Lower lobe of right lung (tissue), 2 donors: ENCODE measurements at regions not wholly inside any gene's neighbourhood (a gene's known extent, or its start where the extent isn't known, plus 50 kb on each side); places are given as distances from the start of the nearest gene placed in this dataset.

Experiments used
- ATAC-seq, 2 donors: fragments of 200-7000 bp; cut with Tn5 transposase; one replicate each; pipeline ENCODE4 v1.9.1; 2020 to 2022; ENCODE audit warnings: mild to moderate bottlenecking in 2 of 2, moderate library complexity in 2 of 2
- DNase-seq: peaks from one replicate; pipeline ENCODE4 v3.0.0-alpha.2; 2020
- H3K27ac ChIP-seq: fragments of 200-600 bp; one replicate; pipeline ENCODE4 v1.8.0; 2022
- H3K27me3 ChIP-seq: fragments of 200-600 bp; one replicate; pipeline ENCODE4 v1.8.0; 2022; ENCODE audit warnings: low read depth
- H3K36me3 ChIP-seq: fragments of 200-600 bp; one replicate; pipeline ENCODE4 v1.8.0; 2022; ENCODE audit warnings: mild to moderate bottlenecking
- H3K4me1 ChIP-seq: fragments of 200-600 bp; one replicate; pipeline ENCODE4 v1.8.0; 2022
- H3K4me3 ChIP-seq: fragments of 200-600 bp; one replicate; pipeline ENCODE4 v1.8.0; 2022; ENCODE audit warnings: mild to moderate bottlenecking
- H3K9me3 ChIP-seq: fragments of 200-600 bp; one replicate; pipeline ENCODE4 v1.8.0; 2022
- CTCF ChIP-seq: fragments of 200-600 bp; IDR thresholded peaks from one replicate; pipeline ENCODE4 v1.8.0; 2022; ENCODE audit warnings: antibody characterized with exemption, mild to moderate bottlenecking
- intact Hi-C: fragments of 100-400 bp; cut with DNase I; formaldehyde crosslinking; loops from one replicate; pipeline ENCODE4 v1.11.0; 2022
- donor health status: DM: no; HTN: yes; CAD: no; lungs with severe emphysema.

GRCh38 chr3:104519468-104520227 lies 847.1 kb upstream of the ALCAM start:
- TF ChIP-seq CTCF = no peak
- no peaks in the 10 kb centered on the region for H3K9me3 ChIP-seq
- intact Hi-C loops = no loop called here
- no peaks in the 10 kb centered on the region for H3K36me3 ChIP-seq
- H3K27me3 ChIP-seq = no peaks in the 10 kb centered on the region
- H3K4me3 ChIP-seq = no peak overlapping the region
- no peaks in the 10 kb centered on the region for H3K4me1 ChIP-seq
- DNase-seq = no peak
- no peak for ATAC-seq
- no peak overlapping the region for H3K27ac ChIP-seq

GRCh38 chr3:104520228-104520655 lies 846.5 kb upstream of the ALCAM start:
- TF ChIP-seq CTCF = no peak
- no peaks in the 10 kb centered on the region for H3K36me3 ChIP-seq
- H3K4me1 ChIP-seq = no peaks in the 10 kb centered on the region
- intact Hi-C loops = no loop called here
- ATAC-seq (no peak), DNase-seq (no peak)
- H3K27ac ChIP-seq = no peak overlapping the region
- H3K27me3 ChIP-seq = no peaks in the 10 kb centered on the region
- no peak overlapping the region for H3K4me3 ChIP-seq
- H3K9me3 ChIP-seq = no peaks in the 10 kb centered on the region

- no peaks in the 10 kb centered on the region for H3K27me3 ChIP-seq
- ATAC-seq (no peak), DNase-seq (no peak)
- H3K36me3 ChIP-seq = no peaks in the 10 kb centered on the region
- no peak overlapping the region for H3K27ac ChIP-seq
- TF ChIP-seq CTCF = no peak
- intact Hi-C loops = no loop called here
- no peaks in the 10 kb centered on the region for H3K9me3 ChIP-seq
- no peak overlapping the region for H3K4me3 ChIP-seq
- H3K4me1 ChIP-seq = no peaks in the 10 kb centered on the region
Observed at GRCh38 chr3:104521606-104522336, 844.9 kb upstream of the ALCAM start.

GRCh38 chr3:104523136-104523535 lies 843.6 kb upstream of the ALCAM start:
- H3K27ac ChIP-seq = no peak overlapping the region
- no peaks in the 10 kb centered on the region for H3K36me3 ChIP-seq
- no peak overlapping the region for H3K4me3 ChIP-seq
- intact Hi-C loops = no loop called here
- no peaks in the 10 kb centered on the region for H3K27me3 ChIP-seq
- DNase-seq = no peak
- no peaks in the 10 kb centered on the region for H3K9me3 ChIP-seq
- no peaks in the 10 kb centered on the region for H3K4me1 ChIP-seq
- no peak for ATAC-seq
- TF ChIP-seq CTCF = no peak

GRCh38 chr3:104526901-104527401 lies 839.8 kb upstream of the ALCAM start:
- no peak for DNase-seq
- no peak for TF ChIP-seq CTCF
- Histone ChIP-seq H3K36me3 (no peaks in the 10 kb centered on the region), H3K4me3 (no peak overlapping the region), H3K4me1 (no peaks in the 10 kb centered on the region), H3K9me3 (no peaks in the 10 kb centered on the region), H3K27ac (no peak overlapping the region), H3K27me3 (no peaks in the 10 kb centered on the region)
- ATAC-seq = no peak
- intact Hi-C loops = no loop called here
